Hepatocyte (in vitro differentiated cells): ENCODE measurements at regions not wholly inside any gene's neighbourhood (a gene's known extent, or its start where the extent isn't known, plus 50 kb on each side); places are given as distances from the start of the nearest gene placed in this dataset.

Experiments used
- DNase-seq: peaks from one replicate; pipeline ENCODE4 v3.0.0-alpha.2; 2016; ENCODE audit warnings: low spot score
- H2AFZ ChIP-seq: fragments of 200-600 bp; sonication (generic); 2 replicates; pipeline ENCODE4 v1.6.0; 2016; ENCODE audit warnings: antibody characterized with exemption, mild to moderate bottlenecking
- H3K27ac ChIP-seq: fragments of 200-600 bp; sonication (generic); 2 replicates; pipeline ENCODE4 v1.5.1; 2016; ENCODE audit warnings: mild to moderate bottlenecking
- H3K27me3 ChIP-seq: fragments of 200-600 bp; sonication (generic); 2 replicates; pipeline ENCODE4 v1.6.1; 2016
- H3K36me3 ChIP-seq: fragments of 200-600 bp; sonication (generic); replicated peaks from 2 replicates; pipeline ENCODE4 v1.5.1; 2016; ENCODE audit warnings: low read depth; ENCODE audit not compliant: insufficient read depth
- H3K4me1 ChIP-seq: fragments of 200-600 bp; sonication (generic); 2 replicates; pipeline ENCODE4 v1.5.1; 2016; ENCODE audit warnings: mild to moderate bottlenecking, moderate library complexity; ENCODE audit not compliant: insufficient read depth
- H3K4me2 ChIP-seq: fragments of 200-600 bp; sonication (generic); 2 replicates; pipeline ENCODE4 v1.6.0; 2016
- H3K4me3 ChIP-seq: fragments of 200-600 bp; sonication (generic); 2 replicates; pipeline ENCODE4 v1.5.1; 2016; ENCODE audit warnings: mild to moderate bottlenecking
- H3K79me2 ChIP-seq: fragments of 200-600 bp; sonication (generic); 2 replicates; pipeline ENCODE4 v1.6.0; 2017; ENCODE audit warnings: mild to moderate bottlenecking
- H3K9me2 ChIP-seq: fragments of 200-600 bp; sonication (generic); replicated peaks from 2 replicates; pipeline ENCODE4 v1.6.0; 2017; ENCODE audit warnings: mild to moderate bottlenecking; ENCODE audit not compliant: insufficient read depth
- H3K9me3 ChIP-seq: fragments of 200-600 bp; sonication (generic); 2 replicates; pipeline ENCODE4 v1.5.1; 2016; ENCODE audit warnings: low read depth, mild to moderate bottlenecking
- H4K20me1 ChIP-seq: fragments of 200-600 bp; sonication (generic); 2 replicates; pipeline ENCODE4 v1.6.0; 2016; ENCODE audit warnings: mild to moderate bottlenecking; ENCODE audit not compliant: insufficient read depth, poor library complexity, severe bottlenecking
- CTCF ChIP-seq: fragments of 200-600 bp; sonication (generic); IDR thresholded peaks from 2 replicates; pipeline ENCODE4 v1.5.1; 2016; ENCODE audit warnings: antibody characterized with exemption, mild to moderate bottlenecking; ENCODE audit not compliant: poor library complexity
- EZH2 ChIP-seq: fragments of 200-600 bp; sonication (generic); IDR thresholded peaks from 2 replicates; pipeline ENCODE4 v1.6.1; 2016; ENCODE audit warnings: antibody characterized with exemption, mild to moderate bottlenecking, borderline replicate concordance
- EZH2phosphoT487 ChIP-seq: fragments of 200-600 bp; sonication (generic); IDR thresholded peaks from one replicate; pipeline ENCODE4 v1.6.1; 2018; ENCODE audit warnings: antibody characterized with exemption, mild to moderate bottlenecking, low read depth, moderate library complexity; ENCODE audit not compliant: unreplicated experiment, severe bottlenecking
- WGBS: methylation state at CpG from one replicate; pipeline ENCODE4 v1.1.6; 2016; ENCODE audit warnings: low lambda C conversion rate; ENCODE audit errors: missing lambda C conversion rate; 5-methylcytosine and 5-hydroxymethylcytosine counted together

- no peaks in the 10 kb centered on the region for H4K20me1 ChIP-seq
- no peaks in the 10 kb centered on the region for H3K79me2 ChIP-seq
- no peak overlapping the region for H2AFZ ChIP-seq
- no peak overlapping the region for H3K4me2 ChIP-seq
- H3K4me3 ChIP-seq: no peak overlapping the region
- DNase-seq: no peak
- H3K9me3 ChIP-seq: no peaks in the 10 kb centered on the region
- H3K4me1 ChIP-seq: no peaks in the 10 kb centered on the region
- no peaks in the 10 kb centered on the region for H3K9me2 ChIP-seq
- TF ChIP-seq EZH2phosphoT487: no peak
- no peak for TF ChIP-seq CTCF
- TF ChIP-seq EZH2: no peak
- no peaks in the 10 kb centered on the region for H3K27me3 ChIP-seq
- no peaks in the 10 kb centered on the region for H3K36me3 ChIP-seq
- 88% methylated on average over 3 of the region's 3 CpGs for WGBS
- H3K27ac ChIP-seq: no peak overlapping the region
Observed at GRCh38 chr22:22973336-22973735, 85.7 kb downstream of the IGLL5 start.

- H3K79me2 ChIP-seq: no peaks in the 10 kb centered on the region
- H3K36me3 ChIP-seq: no peaks in the 10 kb centered on the region
- no peak for DNase-seq
- H4K20me1 ChIP-seq: no peaks in the 10 kb centered on the region
- 64% methylated on average over 3 of the region's 3 CpGs for WGBS
- H3K4me2 ChIP-seq: no peak overlapping the region
- H3K9me3 ChIP-seq: no peaks in the 10 kb centered on the region
- H3K4me3 ChIP-seq: no peak overlapping the region
- H2AFZ ChIP-seq: no peak overlapping the region
- no peak overlapping the region for H3K27ac ChIP-seq
- H3K27me3 ChIP-seq: no peaks in the 10 kb centered on the region
- H3K4me1 ChIP-seq: no peaks in the 10 kb centered on the region
- H3K9me2 ChIP-seq: no peaks in the 10 kb centered on the region
- TF ChIP-seq EZH2phosphoT487: no peak
- no peak for TF ChIP-seq EZH2
- no peak for TF ChIP-seq CTCF
Observed at GRCh38 chr22:22974156-22974555, 86.5 kb downstream of the IGLL5 start.

GRCh38 chr22:22974795-22975580 is 87.4 kb downstream of the IGLL5 start:
- Histone ChIP-seq H3K9me2 (no peaks in the 10 kb centered on the region), H3K79me2 (no peaks in the 10 kb centered on the region), H3K27ac (no peak overlapping the region), H3K27me3 (no peaks in the 10 kb centered on the region), H3K9me3 (peaks cover 1% of the 10 kb centered on the region), H3K4me1 (no peaks in the 10 kb centered on the region), H3K4me2 (no peak overlapping the region), H4K20me1 (no peaks in the 10 kb centered on the region), H3K4me3 (no peak overlapping the region), H3K36me3 (no peaks in the 10 kb centered on the region), H2AFZ (no peak overlapping the region)
- 74% methylated on average over 8 of the region's 8 CpGs for WGBS
- TF ChIP-seq CTCF: no peak
- no peak for TF ChIP-seq EZH2
- no peak for TF ChIP-seq EZH2phosphoT487
- DNase-seq: no peak
